ENCODE measurements at regions not wholly inside any gene's neighbourhood (a gene's known extent, or its start where the extent isn't known, plus 50 kb on each side); places are given as distances from the start of the nearest gene placed in this dataset.

GRCh38 chr15:47568030-47568429 is 149.3 kb upstream of the SEMA6D start:
- TF ChIP-seq, protein P1, sequence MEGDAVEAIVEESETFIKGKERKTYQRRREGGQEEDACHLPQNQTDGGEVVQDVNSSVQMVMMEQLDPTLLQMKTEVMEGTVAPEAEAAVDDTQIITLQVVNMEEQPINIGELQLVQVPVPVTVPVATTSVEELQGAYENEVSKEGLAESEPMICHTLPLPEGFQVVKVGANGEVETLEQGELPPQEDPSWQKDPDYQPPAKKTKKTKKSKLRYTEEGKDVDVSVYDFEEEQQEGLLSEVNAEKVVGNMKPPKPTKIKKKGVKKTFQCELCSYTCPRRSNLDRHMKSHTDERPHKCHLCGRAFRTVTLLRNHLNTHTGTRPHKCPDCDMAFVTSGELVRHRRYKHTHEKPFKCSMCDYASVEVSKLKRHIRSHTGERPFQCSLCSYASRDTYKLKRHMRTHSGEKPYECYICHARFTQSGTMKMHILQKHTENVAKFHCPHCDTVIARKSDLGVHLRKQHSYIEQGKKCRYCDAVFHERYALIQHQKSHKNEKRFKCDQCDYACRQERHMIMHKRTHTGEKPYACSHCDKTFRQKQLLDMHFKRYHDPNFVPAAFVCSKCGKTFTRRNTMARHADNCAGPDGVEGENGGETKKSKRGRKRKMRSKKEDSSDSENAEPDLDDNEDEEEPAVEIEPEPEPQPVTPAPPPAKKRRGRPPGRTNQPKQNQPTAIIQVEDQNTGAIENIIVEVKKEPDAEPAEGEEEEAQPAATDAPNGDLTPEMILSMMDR (conservative IDR thresholded peaks at IDR 0.05; ENCODE audit: low read depth, low read length): no peak
- TF ChIP-seq FOS (IDR thresholded peaks at IDR 0.05; ENCODE audit: low read depth, low read length) (no peak), RFX5 (IDR thresholded peaks at IDR 0.05; ENCODE audit: low read depth, low read length) (no peak), CEBPB (IDR thresholded peaks at IDR 0.05; ENCODE audit: low read depth, low read length) (no peak), POLR2A (IDR thresholded peaks at IDR 0.05; ENCODE audit: low read depth, low read length) (no peak), MAFK (IDR thresholded peaks at IDR 0.05; ENCODE audit: low read depth, low read length) (no peak), CHD1 (IDR thresholded peaks at IDR 0.05; ENCODE audit: low read depth, low read length) (no peak), MAZ (IDR thresholded peaks at IDR 0.05; ENCODE audit: borderline replicate concordance, low read depth, low read length) (no peak), BHLHE40 (IDR thresholded peaks at IDR 0.05; ENCODE audit: low read depth, low read length) (no peak), SMC3 (IDR thresholded peaks at IDR 0.05; ENCODE audit: low read depth, low read length) (no peak), MXI1 (IDR thresholded peaks at IDR 0.05; ENCODE audit: borderline replicate concordance, low read depth, low read length) (no peak)
- TF ChIP-seq, protein P2, sequence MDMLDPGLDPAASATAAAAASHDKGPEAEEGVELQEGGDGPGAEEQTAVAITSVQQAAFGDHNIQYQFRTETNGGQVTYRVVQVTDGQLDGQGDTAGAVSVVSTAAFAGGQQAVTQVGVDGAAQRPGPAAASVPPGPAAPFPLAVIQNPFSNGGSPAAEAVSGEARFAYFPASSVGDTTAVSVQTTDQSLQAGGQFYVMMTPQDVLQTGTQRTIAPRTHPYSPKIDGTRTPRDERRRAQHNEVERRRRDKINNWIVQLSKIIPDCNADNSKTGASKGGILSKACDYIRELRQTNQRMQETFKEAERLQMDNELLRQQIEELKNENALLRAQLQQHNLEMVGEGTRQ (IDR thresholded peaks at IDR 0.05; ENCODE audit: low read depth, low read length): no peak

All from IMR-90 (cell line).